CD4-positive, CD25-positive, alpha-beta regulatory T cell (primary cell): ENCODE measurements at regions not wholly inside any gene's neighbourhood (a gene's known extent, or its start where the extent isn't known, plus 50 kb on each side); places are given as distances from the start of the nearest gene placed in this dataset.

Experiments used
- ATAC-seq, 2 donors: fragments of 150-1000 bp; cut with Tn5 transposase; one replicate each; pipeline ENCODE4 v1.10.0; 2021; ENCODE audit warnings: low read depth in 2 of 2, moderate number of reproducible peaks in 2 of 2, moderate library complexity in 1 of 2
- DNase-seq, 3 donors: peaks; one replicate each; pipeline versions ENCODE4 v3.0.0 to v3.0.0-alpha.2; 2012 to 2022; ENCODE audit warnings: mixed read lengths in 1 of 3
- H3K27ac ChIP-seq: one replicate; pipeline ENCODE4 v1.7.0; 2013; ENCODE audit warnings: mild to moderate bottlenecking, low read length; ENCODE audit not compliant: insufficient read depth, poor library complexity, severe bottlenecking
- H3K27me3 ChIP-seq: one replicate; pipeline ENCODE4 v1.7.0; 2013; ENCODE audit warnings: low read length; ENCODE audit not compliant: control insufficient read depth, insufficient read depth
- H3K36me3 ChIP-seq: one replicate; pipeline ENCODE4 v1.7.0; 2013; ENCODE audit warnings: mild to moderate bottlenecking, low read length, moderate library complexity; ENCODE audit not compliant: control insufficient read depth, insufficient read depth
- H3K4me1 ChIP-seq: 2 replicates; pipeline ENCODE4 v1.7.0; 2013; ENCODE audit warnings: mild to moderate bottlenecking, low read length; ENCODE audit not compliant: insufficient read depth, control insufficient read depth, poor library complexity, severe bottlenecking
- H3K4me3 ChIP-seq: one replicate; pipeline ENCODE4 v1.7.0; 2013; ENCODE audit warnings: low read depth, mild to moderate bottlenecking, low read length, moderate library complexity
- H3K9me3 ChIP-seq, 2 experiments: 1 replicate in 1 of 2; 2 replicates in 1 of 2; pipeline ENCODE4 v1.7.0; 2013; ENCODE audit warnings: low read length in 2 of 2, mild to moderate bottlenecking in 1 of 2, moderate library complexity in 1 of 2; ENCODE audit not compliant: control insufficient read depth in 2 of 2
- H3K27ac Mint-ChIP-seq, 3 donors: one replicate each; pipeline ENCODE4 v1.8.0; 2020 to 2022; ENCODE audit warnings: mild to moderate bottlenecking in 3 of 3, mixed read lengths in 3 of 3, moderate library complexity in 2 of 3
- H3K27me3 Mint-ChIP-seq: one replicate; pipeline ENCODE4 v1.8.0; 2022; ENCODE audit warnings: mild to moderate bottlenecking, mixed read lengths
- H3K36me3 Mint-ChIP-seq: one replicate; pipeline ENCODE4 v1.8.0; 2020; ENCODE audit warnings: mixed read lengths
- H3K4me1 Mint-ChIP-seq, 4 donors: one replicate each; pipeline ENCODE4 v1.8.0; 2020 to 2022; ENCODE audit warnings: mixed read lengths in 4 of 4, mild to moderate bottlenecking in 1 of 4
- H3K4me3 Mint-ChIP-seq, 4 donors: one replicate each; pipeline ENCODE4 v1.8.0; 2020 to 2022; ENCODE audit warnings: mild to moderate bottlenecking in 4 of 4, mixed read lengths in 4 of 4, moderate library complexity in 3 of 4
- H3K9me3 Mint-ChIP-seq, 7 donors: one replicate each; pipeline ENCODE4 v1.8.0; 2020 to 2022; ENCODE audit warnings: mixed read lengths in 7 of 7, mild to moderate bottlenecking in 3 of 7, moderate library complexity in 2 of 7

DNA sequence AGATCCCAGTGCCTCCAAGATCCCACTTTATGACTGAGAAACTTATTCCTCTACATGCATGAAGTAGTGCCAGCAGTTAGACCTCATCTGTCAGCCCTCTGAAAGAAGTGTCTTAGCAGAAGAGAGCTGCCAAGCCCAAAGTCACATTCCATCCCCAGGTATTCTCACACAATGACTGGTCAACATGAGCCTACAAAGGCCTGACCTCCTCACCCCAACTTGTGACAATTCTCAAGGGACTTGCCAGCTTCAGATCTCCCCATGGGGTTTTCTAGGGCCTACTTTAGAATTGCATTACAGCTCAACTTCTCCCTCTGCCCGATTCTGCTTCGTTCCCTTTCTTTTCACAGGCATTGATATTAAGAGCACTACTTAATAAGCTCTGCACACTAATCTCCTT, 393.8 kb upstream of the SLC30A5 start:
- no peak overlapping the region for H3K27ac Mint-ChIP-seq
- no peaks in the 10 kb centered on the region for H3K36me3 Mint-ChIP-seq
- H3K9me3 ChIP-seq = no peaks in the 10 kb centered on the region
- H3K4me3 ChIP-seq = no peak overlapping the region
- H3K4me1 ChIP-seq = no peaks in the 10 kb centered on the region
- DNase-seq (no peak), ATAC-seq (no peak)
- H3K27me3 Mint-ChIP-seq = peaks cover 4% of the 10 kb centered on the region
- H3K4me1 Mint-ChIP-seq = no peaks in the 10 kb centered on the region
- no peak overlapping the region for H3K27ac ChIP-seq
- H3K4me3 Mint-ChIP-seq = no peak overlapping the region
- H3K36me3 ChIP-seq = no peaks in the 10 kb centered on the region
- H3K27me3 ChIP-seq = no peaks in the 10 kb centered on the region
- H3K9me3 Mint-ChIP-seq = peaks cover 0 to 6% (median 2%) of the 10 kb centered on the region in 7 donors

DNA sequence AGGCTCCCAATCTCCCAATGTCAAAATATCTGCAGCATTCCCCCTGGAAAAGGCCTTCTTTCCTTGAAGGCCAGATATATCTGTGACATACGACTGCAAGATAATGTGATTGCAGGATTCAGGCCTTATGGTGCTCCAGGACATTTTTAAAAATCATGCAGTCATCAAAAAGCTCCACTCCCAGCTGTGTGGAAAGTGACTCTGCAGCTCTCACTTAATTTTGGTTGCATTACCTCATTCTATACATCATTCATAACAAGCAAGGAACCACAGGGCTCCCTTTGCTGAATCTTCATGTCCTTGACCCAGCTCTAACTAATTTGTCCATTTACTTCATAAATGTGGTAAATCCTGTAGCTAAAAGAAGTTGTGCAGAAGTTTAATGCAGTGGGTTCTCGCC, 386.2 kb upstream of the SLC30A5 start:
- no peak overlapping the region for H3K27ac ChIP-seq
- H3K36me3 Mint-ChIP-seq = no peaks in the 10 kb centered on the region
- H3K27me3 ChIP-seq = no peaks in the 10 kb centered on the region
- H3K4me3 Mint-ChIP-seq = no peak overlapping the region
- H3K36me3 ChIP-seq = no peaks in the 10 kb centered on the region
- H3K9me3 ChIP-seq = no peaks in the 10 kb centered on the region
- H3K4me1 Mint-ChIP-seq = peaks cover 9 to 25% (median 14%) of the 10 kb centered on the region in 4 donors
- H3K4me1 ChIP-seq = peaks cover 14% of the 10 kb centered on the region
- H3K9me3 Mint-ChIP-seq = peaks cover 0 to 2% (median 0%) of the 10 kb centered on the region in 7 donors
- no peak overlapping the region for H3K27ac Mint-ChIP-seq
- H3K27me3 Mint-ChIP-seq = peaks cover 5% of the 10 kb centered on the region
- no peak overlapping the region for H3K4me3 ChIP-seq
- ATAC-seq (no peak), DNase-seq (no peak)

DNA sequence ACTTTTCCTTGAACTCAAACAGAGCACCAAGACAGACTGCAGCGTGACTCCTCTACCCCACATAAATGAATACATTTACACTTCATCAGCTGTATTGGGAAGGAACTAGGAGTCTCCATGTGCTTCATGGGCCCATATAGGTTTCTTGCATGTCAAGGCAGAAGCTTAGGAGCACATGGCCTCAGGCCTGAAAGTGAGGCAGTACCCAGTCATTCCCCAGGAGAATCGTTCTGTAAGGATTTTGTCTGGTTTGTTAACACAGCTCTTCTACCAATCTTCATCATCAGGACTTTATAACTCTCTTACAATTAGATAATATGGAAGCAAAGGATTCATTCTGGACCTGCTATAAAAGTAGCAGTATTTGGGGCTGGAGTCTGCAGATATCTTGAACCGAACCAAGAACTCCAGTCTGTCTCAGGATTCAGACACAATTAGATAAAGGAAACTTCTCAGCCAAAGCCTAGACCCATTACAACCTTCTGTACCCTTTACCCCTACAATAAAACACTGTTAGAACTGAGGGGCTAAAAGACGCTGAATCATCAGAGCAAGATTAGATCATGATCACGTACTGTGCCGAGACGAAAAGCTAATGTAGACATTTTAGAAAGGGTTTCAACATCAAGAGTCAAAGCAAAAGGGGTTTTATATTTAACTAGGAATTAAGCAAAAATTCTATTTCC, 385.5 kb upstream of the SLC30A5 start:
- no peaks in the 10 kb centered on the region for H3K27me3 ChIP-seq
- no peak for ATAC-seq
- H3K4me3 ChIP-seq = no peak overlapping the region
- Mint-ChIP-seq H3K4me1 (peaks cover 9 to 28% (median 18%) of the 10 kb centered on the region in 4 donors), H3K27me3 (peaks cover 5% of the 10 kb centered on the region), H3K27ac (no peak overlapping the region), H3K4me3 (no peak overlapping the region), H3K36me3 (no peaks in the 10 kb centered on the region), H3K9me3 (peaks cover 0 to 2% (median 0%) of the 10 kb centered on the region in 7 donors)
- H3K9me3 ChIP-seq = no peaks in the 10 kb centered on the region
- DNase-seq = no peak
- H3K36me3 ChIP-seq = no peaks in the 10 kb centered on the region
- H3K4me1 ChIP-seq = peaks cover 14% of the 10 kb centered on the region
- H3K27ac ChIP-seq = no peak overlapping the region

DNA sequence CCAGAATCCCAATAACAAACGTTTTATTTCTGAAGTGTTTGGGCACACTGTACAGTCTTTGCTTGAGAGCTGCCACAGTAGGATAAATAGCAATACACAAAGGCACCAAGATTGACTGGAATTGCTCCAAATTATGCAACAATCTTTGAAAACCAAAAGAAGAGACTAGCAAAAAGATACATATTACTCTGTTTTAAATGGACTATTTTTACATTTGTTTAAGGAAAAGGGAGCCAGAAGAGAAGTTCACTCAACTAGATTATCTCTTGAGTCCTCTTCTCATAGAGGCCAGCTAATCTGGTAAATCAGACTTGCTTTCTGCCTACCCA, 385.0 kb upstream of the SLC30A5 start:
- no peaks in the 10 kb centered on the region for H3K36me3 Mint-ChIP-seq
- no peak for DNase-seq
- no peak overlapping the region for H3K4me3 ChIP-seq
- no peaks in the 10 kb centered on the region for H3K27me3 ChIP-seq
- no peaks in the 10 kb centered on the region for H3K9me3 ChIP-seq
- H3K9me3 Mint-ChIP-seq = peaks cover 0 to 2% (median 0%) of the 10 kb centered on the region in 7 donors
- H3K4me1 ChIP-seq = peaks cover 14% of the 10 kb centered on the region
- no peak overlapping the region for H3K27ac ChIP-seq
- peaks cover 5% of the 10 kb centered on the region for H3K27me3 Mint-ChIP-seq
- peaks cover 9 to 32% (median 18%) of the 10 kb centered on the region in 4 donors for H3K4me1 Mint-ChIP-seq
- H3K36me3 ChIP-seq = no peaks in the 10 kb centered on the region
- H3K4me3 Mint-ChIP-seq = no peak overlapping the region
- H3K27ac Mint-ChIP-seq = no peak overlapping the region
- no peak for ATAC-seq

DNA sequence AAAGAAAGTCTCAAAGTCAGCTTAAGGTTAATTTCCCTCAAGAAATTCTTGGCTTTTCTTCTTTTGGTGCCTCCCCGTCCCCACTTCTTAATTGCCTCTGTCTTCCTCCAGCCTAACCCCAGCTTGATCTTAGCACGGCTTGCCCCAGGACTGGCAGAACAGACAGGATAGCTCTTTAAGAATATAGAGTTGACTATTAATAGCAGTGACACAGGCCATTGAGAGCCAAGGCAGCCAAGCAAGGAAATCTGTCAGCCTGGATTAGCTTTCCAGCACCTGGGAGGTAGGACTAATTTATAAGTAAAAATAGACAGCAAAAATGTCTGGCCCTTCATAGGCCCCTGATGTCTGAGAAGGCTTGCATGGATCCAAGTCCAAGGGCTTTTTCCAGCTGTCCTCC, 384.6 kb upstream of the SLC30A5 start:
- H3K4me1 Mint-ChIP-seq = peaks cover 9 to 32% (median 18%) of the 10 kb centered on the region in 4 donors
- Histone ChIP-seq H3K27ac (no peak overlapping the region), H3K9me3 (no peaks in the 10 kb centered on the region), H3K36me3 (no peaks in the 10 kb centered on the region), H3K4me1 (peaks cover 14% of the 10 kb centered on the region), H3K4me3 (no peak overlapping the region), H3K27me3 (no peaks in the 10 kb centered on the region)
- peaks cover 0 to 2% (median 0%) of the 10 kb centered on the region in 7 donors for H3K9me3 Mint-ChIP-seq
- H3K36me3 Mint-ChIP-seq = no peaks in the 10 kb centered on the region
- no peak overlapping the region for H3K4me3 Mint-ChIP-seq
- H3K27me3 Mint-ChIP-seq = peaks cover 5% of the 10 kb centered on the region
- DNase-seq (no peak), ATAC-seq (no peak)
- no peak overlapping the region for H3K27ac Mint-ChIP-seq

DNA sequence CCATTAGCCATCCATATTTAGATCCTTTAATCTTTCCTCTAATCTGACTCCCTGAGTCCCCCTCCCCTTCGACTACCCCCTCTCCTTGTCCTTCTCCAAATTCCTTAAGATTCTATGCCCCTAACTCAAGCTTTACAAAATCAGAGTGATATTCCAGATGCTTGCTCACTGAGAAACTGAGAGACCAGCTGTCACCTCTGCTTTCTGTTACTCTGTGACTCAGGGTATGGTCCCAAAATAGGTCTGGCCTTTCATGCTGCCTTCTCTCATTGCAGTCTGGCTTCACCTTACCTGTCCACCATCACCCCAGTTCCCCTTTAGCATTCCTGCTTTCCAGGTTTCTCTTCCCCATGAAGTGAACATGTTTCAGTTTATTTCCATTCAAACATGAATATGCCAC, 383.3 kb upstream of the SLC30A5 start:
- no peak overlapping the region for H3K4me3 Mint-ChIP-seq
- peak overlapping the region in 2 of 3 donors; percentile 5 to 42 for H3K27ac Mint-ChIP-seq
- no peaks in the 10 kb centered on the region for H3K9me3 ChIP-seq
- peaks cover 0 to 2% (median 0%) of the 10 kb centered on the region in 7 donors for H3K9me3 Mint-ChIP-seq
- peaks cover 14% of the 10 kb centered on the region for H3K4me1 ChIP-seq
- no peaks in the 10 kb centered on the region for H3K36me3 Mint-ChIP-seq
- no peak for ATAC-seq
- DNase-seq = no peak
- no peak overlapping the region for H3K27ac ChIP-seq
- H3K27me3 Mint-ChIP-seq = no peaks in the 10 kb centered on the region
- no peaks in the 10 kb centered on the region for H3K36me3 ChIP-seq
- H3K4me1 Mint-ChIP-seq = peaks cover 9 to 32% (median 18%) of the 10 kb centered on the region in 4 donors
- H3K4me3 ChIP-seq = no peak overlapping the region
- H3K27me3 ChIP-seq = no peaks in the 10 kb centered on the region

DNA sequence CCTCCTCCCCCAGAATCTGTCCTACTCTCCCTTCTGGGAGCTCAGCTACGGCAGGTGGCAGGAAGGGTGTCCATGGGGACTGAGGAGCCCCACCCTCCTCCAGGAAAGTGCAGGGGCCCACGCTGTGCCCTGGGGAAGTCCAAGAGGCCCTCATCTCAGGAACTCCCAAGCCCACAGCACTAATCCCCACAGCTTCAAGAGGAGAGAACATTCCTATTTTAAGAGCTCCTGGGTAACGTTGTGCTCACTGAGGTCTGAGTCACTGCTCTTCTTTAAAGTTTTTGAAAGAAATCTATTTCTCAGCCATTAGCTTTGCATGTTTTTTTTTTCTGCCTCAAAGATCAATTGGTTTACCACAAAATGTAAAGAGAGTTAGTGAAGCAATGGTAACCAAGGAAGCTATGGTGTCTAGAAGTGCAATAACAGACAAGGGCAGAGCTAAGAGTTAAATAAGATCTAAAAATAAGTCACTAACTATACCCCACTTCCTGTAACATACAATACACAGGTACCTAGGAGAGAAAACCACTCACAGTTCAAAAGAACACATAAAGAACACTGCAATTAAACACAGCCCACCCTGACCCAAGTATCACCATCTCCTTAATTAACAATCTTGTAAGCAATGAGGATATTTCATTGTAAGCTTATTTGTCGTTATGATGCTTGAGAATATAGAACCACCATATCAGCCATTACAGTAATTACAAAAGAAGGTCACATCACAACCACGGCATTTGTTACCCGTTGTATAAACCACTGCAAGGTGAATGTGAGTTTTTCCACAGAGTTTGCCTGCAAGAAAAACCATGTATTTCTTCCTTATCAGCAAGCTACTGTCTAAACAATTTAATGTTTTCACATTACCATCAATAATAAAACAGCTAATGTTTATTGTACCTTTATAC, 382.3 kb upstream of the SLC30A5 start:
- H3K9me3 ChIP-seq = no peaks in the 10 kb centered on the region
- no peaks in the 10 kb centered on the region for H3K36me3 ChIP-seq
- Mint-ChIP-seq H3K36me3 (no peaks in the 10 kb centered on the region), H3K4me3 (peak overlapping the region; percentile 30 to 77 (median 64)), H3K27me3 (no peaks in the 10 kb centered on the region), H3K9me3 (peaks cover 0 to under 1% (median 0%) of the 10 kb centered on the region in 7 donors), H3K4me1 (peaks cover 9 to 32% (median 18%) of the 10 kb centered on the region in 4 donors), H3K27ac (peak overlapping the region; percentile 5 to 79 (median 78))
- peak overlapping the region; percentile 59 for H3K4me3 ChIP-seq
- peak in 2 of 3 donors; percentile 65 to 70 for DNase-seq
- peak; percentile 85 to 90 for ATAC-seq
- H3K27me3 ChIP-seq = no peaks in the 10 kb centered on the region
- peaks cover 14% of the 10 kb centered on the region for H3K4me1 ChIP-seq
- peak overlapping the region; percentile 18 for H3K27ac ChIP-seq
